SK-N-MC (cell line): ENCODE measurements at regions not wholly inside any gene's neighbourhood (a gene's known extent, or its start where the extent isn't known, plus 50 kb on each side); places are given as distances from the start of the nearest gene placed in this dataset.

Experiments
- DNase-seq: peaks from one replicate; pipeline ENCODE4 v3.0.0-alpha.2; 2011; ENCODE audit warnings: low read depth, low spot score
- H3K27ac ChIP-seq: fragments of 200-600 bp; sonication (generic); 2 replicates; pipeline ENCODE4 v1.5.1; 2016; ENCODE audit warnings: mixed run types
- H3K36me3 ChIP-seq: fragments of 200-600 bp; sonication (generic); 2 replicates; pipeline ENCODE4 v1.6.1; 2017; ENCODE audit warnings: antibody characterized with exemption, low read length, mixed read lengths; ENCODE audit not compliant: insufficient read depth
- H3K4me3 ChIP-seq: fragments of 200-600 bp; sonication (generic); 2 replicates; pipeline ENCODE4 v1.5.1; 2016
- H3K9ac ChIP-seq: fragments of 200-600 bp; sonication (generic); 2 replicates; pipeline ENCODE4 v1.8.0; 2017; ENCODE audit warnings: mixed run types, mixed read lengths; ENCODE audit not compliant: insufficient read length
- H3K9me3 ChIP-seq: fragments of 200-600 bp; sonication (generic); 2 replicates; pipeline ENCODE4 v1.6.1; 2017; ENCODE audit warnings: low read depth, mild to moderate bottlenecking, antibody characterized with exemption, low read length, moderate library complexity, mixed read lengths
- EZH2 ChIP-seq: fragments of 200-600 bp; sonication (generic); IDR thresholded peaks from one replicate; pipeline ENCODE4 v1.6.1; 2017; ENCODE audit warnings: antibody characterized with exemption
- FOXP2 ChIP-seq: optimal IDR thresholded peaks from 2 replicates; pipeline ENCODE3; 2011; ENCODE audit warnings: mild to moderate bottlenecking, moderate library complexity; ENCODE audit not compliant: insufficient read depth; ENCODE audit errors: extremely low read length, control extremely low read depth
- POLR2AphosphoS5 ChIP-seq: IDR thresholded peaks from 2 replicates; pipeline ENCODE4 v1.6.1; 2012; ENCODE audit warnings: mild to moderate bottlenecking, low read depth, low read length, borderline replicate concordance

- Histone ChIP-seq H3K9ac (no peak overlapping the region), H3K4me3 (no peak overlapping the region), H3K36me3 (no peaks in the 10 kb centered on the region), H3K9me3 (no peaks in the 10 kb centered on the region), H3K27ac (no peak overlapping the region)
- TF ChIP-seq FOXP2: no peak
- no peak for TF ChIP-seq POLR2AphosphoS5
- TF ChIP-seq EZH2: no peak
- DNase-seq: no peak
Measured at GRCh38 chr5:61667525-61668218, 335.6 kb downstream of the ZSWIM6 start.

- Histone ChIP-seq H3K4me3 (no peak overlapping the region), H3K9me3 (no peaks in the 10 kb centered on the region), H3K36me3 (no peaks in the 10 kb centered on the region), H3K27ac (no peak overlapping the region), H3K9ac (no peak overlapping the region)
- no peak for TF ChIP-seq FOXP2
- TF ChIP-seq POLR2AphosphoS5: no peak
- DNase-seq: no peak
Measured at GRCh38 chr5:61669531-61669930, 337.5 kb downstream of the ZSWIM6 start.

GRCh38 chr5:61670941-61671340 lies 338.9 kb downstream of the ZSWIM6 start:
- Histone ChIP-seq H3K9ac (no peak overlapping the region), H3K27ac (no peak overlapping the region), H3K4me3 (no peak overlapping the region), H3K36me3 (no peaks in the 10 kb centered on the region), H3K9me3 (no peaks in the 10 kb centered on the region)
- no peak for TF ChIP-seq EZH2
- no peak for TF ChIP-seq FOXP2
- TF ChIP-seq POLR2AphosphoS5: no peak
- no peak for DNase-seq

GRCh38 chr5:61673007-61673735 lies 341.1 kb downstream of the ZSWIM6 start:
- DNase-seq: no peak

GRCh38 chr5:61674378-61674777 lies 342.3 kb downstream of the ZSWIM6 start:
- H3K27ac ChIP-seq: no peak overlapping the region
- TF ChIP-seq FOXP2 (no peak), EZH2 (no peak), POLR2AphosphoS5 (no peak)
- DNase-seq: no peak
- no peak overlapping the region for H3K4me3 ChIP-seq
- H3K36me3 ChIP-seq: no peaks in the 10 kb centered on the region
- no peaks in the 10 kb centered on the region for H3K9me3 ChIP-seq
- H3K9ac ChIP-seq: no peak overlapping the region

More at GRCh38 chr5:61673007-61673735, 341.1 kb downstream of the ZSWIM6 start:
- Histone ChIP-seq H3K27ac (no peak overlapping the region), H3K36me3 (no peaks in the 10 kb centered on the region), H3K9me3 (no peaks in the 10 kb centered on the region), H3K4me3 (no peak overlapping the region), H3K9ac (no peak overlapping the region)
- TF ChIP-seq EZH2: no peak
- no peak for TF ChIP-seq FOXP2
- TF ChIP-seq POLR2AphosphoS5: no peak

GRCh38 chr5:61675015-61675692 lies 343.1 kb downstream of the ZSWIM6 start:
- Histone ChIP-seq H3K36me3 (no peaks in the 10 kb centered on the region), H3K9ac (no peak overlapping the region), H3K27ac (no peak overlapping the region), H3K9me3 (no peaks in the 10 kb centered on the region), H3K4me3 (no peak overlapping the region)
- no peak for TF ChIP-seq FOXP2
- TF ChIP-seq POLR2AphosphoS5: no peak
- no peak for TF ChIP-seq EZH2
- no peak for DNase-seq

- Histone ChIP-seq H3K27ac (no peak overlapping the region), H3K9me3 (no peaks in the 10 kb centered on the region)
- no peak for DNase-seq
Measured at GRCh38 chr5:61677220-61677619, 345.2 kb downstream of the ZSWIM6 start.

GRCh38 chr5:61678966-61679365 lies 346.9 kb downstream of the ZSWIM6 start:
- no peak for TF ChIP-seq EZH2
- TF ChIP-seq POLR2AphosphoS5: no peak
- TF ChIP-seq FOXP2: no peak
- Histone ChIP-seq H3K4me3 (no peak overlapping the region), H3K27ac (no peak overlapping the region), H3K9me3 (no peaks in the 10 kb centered on the region), H3K36me3 (no peaks in the 10 kb centered on the region), H3K9ac (no peak overlapping the region)
- DNase-seq: no peak

More at GRCh38 chr5:61677220-61677619, 345.2 kb downstream of the ZSWIM6 start:
- Histone ChIP-seq H3K4me3 (no peak overlapping the region), H3K9ac (no peak overlapping the region), H3K36me3 (no peaks in the 10 kb centered on the region)
- no peak for TF ChIP-seq POLR2AphosphoS5
- no peak for TF ChIP-seq FOXP2
- TF ChIP-seq EZH2: no peak
